GM23248 (cell line): ENCODE measurements at regions not wholly inside any gene's neighbourhood (a gene's known extent, or its start where the extent isn't known, plus 50 kb on each side); places are given as distances from the start of the nearest gene placed in this dataset.

Experiments
- EZH2 ChIP-seq: fragments of 200-600 bp; sonication (generic); IDR thresholded peaks from 2 replicates; pipeline ENCODE4 v1.6.1; 2018; ENCODE audit warnings: antibody characterized with exemption, mild to moderate bottlenecking; ENCODE audit not compliant: insufficient read depth, poor library complexity, severe bottlenecking
- EZH2phosphoT487 ChIP-seq: fragments of 200-600 bp; sonication (generic); IDR thresholded peaks from 2 replicates; pipeline ENCODE4 v1.6.1; 2018; ENCODE audit warnings: antibody characterized with exemption, moderate library complexity, mild to moderate bottlenecking, low read depth; ENCODE audit not compliant: insufficient read depth

DNA sequence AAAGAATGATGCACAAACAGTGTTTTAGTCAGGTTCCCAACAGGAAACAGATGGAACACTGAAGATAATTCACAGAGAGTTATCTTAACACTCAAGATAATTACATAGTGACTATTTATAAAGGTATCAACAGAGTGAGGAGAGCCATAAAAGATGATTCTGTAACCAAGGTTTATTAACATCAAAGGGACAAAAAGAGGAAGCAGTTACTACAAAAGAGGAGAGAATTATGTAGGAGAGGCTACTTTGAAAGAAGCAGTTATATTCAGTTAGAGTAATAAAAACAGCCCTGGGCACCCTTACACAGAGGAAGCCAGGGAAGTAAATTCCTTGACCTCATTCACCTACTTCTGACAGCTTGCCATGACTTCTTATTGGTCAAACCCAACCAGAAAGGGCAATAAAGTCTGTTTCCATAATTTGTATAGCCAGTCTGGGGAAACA lies 326.5 kb upstream of the SLC39A10 start:
- TF ChIP-seq EZH2 (no peak), EZH2phosphoT487 (no peak)
